ENCODE measurements at regions not wholly inside any gene's neighbourhood (a gene's known extent, or its start where the extent isn't known, plus 50 kb on each side); places are given as distances from the start of the nearest gene placed in this dataset.
A peak's percentile ranks its signal among the peaks of the same experiment; 100 is the strongest.
"Not testable (repeated sequence)": the region's sequence is repeated elsewhere in the genome, so short reads cannot be mapped to it uniquely, and the experiment has no call there.

- DNase-seq: no peak
- Histone ChIP-seq H3K36me3 (replicated peaks; ENCODE audit: control insufficient read depth, insufficient read depth, low read length) (no peaks in the 10 kb centered on the region), H3K4me3 (ENCODE audit: insufficient read depth, low read depth, low read length) (no peak overlapping the region)
Measured at GRCh38 chr9:75197561-75197960, 109.2 kb downstream of the OSTF1 start.

GRCh38 chr9:75198436-75198835, 110.1 kb downstream of the OSTF1 start:
- H3K36me3 ChIP-seq (replicated peaks; ENCODE audit: control insufficient read depth, insufficient read depth, low read length): no peaks in the 10 kb centered on the region
- no peaks in the 10 kb centered on the region for H3K27me3 ChIP-seq (ENCODE audit: control insufficient read depth, insufficient read depth, low read length)
- no peak overlapping the region for H3K4me3 ChIP-seq (ENCODE audit: insufficient read depth, low read depth, low read length)
- peak; percentile 41 for DNase-seq

More at GRCh38 chr9:75197561-75197960, 109.2 kb downstream of the OSTF1 start:
- no peaks in the 10 kb centered on the region for H3K27me3 ChIP-seq (ENCODE audit: control insufficient read depth, insufficient read depth, low read length)

GRCh38 chr9:75200892-75201470, 112.7 kb downstream of the OSTF1 start:
- Histone ChIP-seq H3K36me3 (replicated peaks; ENCODE audit: control insufficient read depth, insufficient read depth, low read length) (no peaks in the 10 kb centered on the region), H3K4me3 (ENCODE audit: insufficient read depth, low read depth, low read length) (no peak overlapping the region), H3K27me3 (ENCODE audit: control insufficient read depth, insufficient read depth, low read length) (no peaks in the 10 kb centered on the region)
- DNase-seq: peak; percentile 46

- Histone ChIP-seq H3K27me3 (ENCODE audit: control insufficient read depth, insufficient read depth, low read length) (no peaks in the 10 kb centered on the region), H3K4me3 (ENCODE audit: insufficient read depth, low read depth, low read length) (no peak overlapping the region), H3K36me3 (replicated peaks; ENCODE audit: control insufficient read depth, insufficient read depth, low read length) (no peaks in the 10 kb centered on the region)
- no peak for DNase-seq
Measured at GRCh38 chr9:75201480-75202209, 113.3 kb downstream of the OSTF1 start.

GRCh38 chr9:75207997-75208396, 119.7 kb downstream of the OSTF1 start:
- DNase-seq; H3K27me3 ChIP-seq (ENCODE audit: control insufficient read depth, insufficient read depth, low read length); H3K4me3 ChIP-seq (ENCODE audit: insufficient read depth, low read depth, low read length); H3K36me3 ChIP-seq (replicated peaks; ENCODE audit: control insufficient read depth, insufficient read depth, low read length): not testable (repeated sequence)

GRCh38 chr9:75210215-75210614, 121.9 kb downstream of the OSTF1 start:
- Histone ChIP-seq H3K4me3 (ENCODE audit: insufficient read depth, low read depth, low read length) (no peak overlapping the region), H3K27me3 (ENCODE audit: control insufficient read depth, insufficient read depth, low read length) (no peaks in the 10 kb centered on the region), H3K36me3 (replicated peaks; ENCODE audit: control insufficient read depth, insufficient read depth, low read length) (no peaks in the 10 kb centered on the region)
- no peak for DNase-seq

GRCh38 chr9:75213765-75214164, 125.5 kb downstream of the OSTF1 start:
- no peak for DNase-seq
- no peaks in the 10 kb centered on the region for H3K36me3 ChIP-seq (replicated peaks; ENCODE audit: control insufficient read depth, insufficient read depth, low read length)
- H3K4me3 ChIP-seq (ENCODE audit: insufficient read depth, low read depth, low read length): no peak overlapping the region
- no peaks in the 10 kb centered on the region for H3K27me3 ChIP-seq (ENCODE audit: control insufficient read depth, insufficient read depth, low read length)

- DNase-seq: no peak
- no peak overlapping the region for H3K4me3 ChIP-seq (ENCODE audit: insufficient read depth, low read depth, low read length)
- H3K36me3 ChIP-seq (replicated peaks; ENCODE audit: control insufficient read depth, insufficient read depth, low read length): no peaks in the 10 kb centered on the region
- H3K27me3 ChIP-seq (ENCODE audit: control insufficient read depth, insufficient read depth, low read length): no peaks in the 10 kb centered on the region
Measured at GRCh38 chr9:75226403-75227139, 138.3 kb downstream of the OSTF1 start.

GRCh38 chr9:75228893-75229292, 140.6 kb downstream of the OSTF1 start:
- DNase-seq: no peak
- Histone ChIP-seq H3K36me3 (replicated peaks; ENCODE audit: control insufficient read depth, insufficient read depth, low read length) (no peaks in the 10 kb centered on the region), H3K4me3 (ENCODE audit: insufficient read depth, low read depth, low read length) (no peak overlapping the region), H3K27me3 (ENCODE audit: control insufficient read depth, insufficient read depth, low read length) (no peaks in the 10 kb centered on the region)

- DNase-seq: no peak
- Histone ChIP-seq H3K36me3 (replicated peaks; ENCODE audit: control insufficient read depth, insufficient read depth, low read length) (no peaks in the 10 kb centered on the region), H3K27me3 (ENCODE audit: control insufficient read depth, insufficient read depth, low read length) (no peaks in the 10 kb centered on the region)
Measured at GRCh38 chr9:75229605-75230332, 141.5 kb downstream of the OSTF1 start.

GRCh38 chr9:75230469-75230868, 142.2 kb downstream of the OSTF1 start:
- no peak for DNase-seq
- H3K27me3 ChIP-seq (ENCODE audit: control insufficient read depth, insufficient read depth, low read length): no peaks in the 10 kb centered on the region
- no peaks in the 10 kb centered on the region for H3K36me3 ChIP-seq (replicated peaks; ENCODE audit: control insufficient read depth, insufficient read depth, low read length)
- no peak overlapping the region for H3K4me3 ChIP-seq (ENCODE audit: insufficient read depth, low read depth, low read length)

More at GRCh38 chr9:75229605-75230332, 141.5 kb downstream of the OSTF1 start:
- no peak overlapping the region for H3K4me3 ChIP-seq (ENCODE audit: insufficient read depth, low read depth, low read length)

GRCh38 chr9:75231167-75231566, 142.9 kb downstream of the OSTF1 start:
- Histone ChIP-seq H3K4me3 (ENCODE audit: insufficient read depth, low read depth, low read length) (no peak overlapping the region), H3K27me3 (ENCODE audit: control insufficient read depth, insufficient read depth, low read length) (no peaks in the 10 kb centered on the region), H3K36me3 (replicated peaks; ENCODE audit: control insufficient read depth, insufficient read depth, low read length) (no peaks in the 10 kb centered on the region)
- no peak for DNase-seq

- Histone ChIP-seq H3K36me3 (replicated peaks; ENCODE audit: control insufficient read depth, insufficient read depth, low read length) (no peaks in the 10 kb centered on the region), H3K4me3 (ENCODE audit: insufficient read depth, low read depth, low read length) (no peak overlapping the region), H3K27me3 (ENCODE audit: control insufficient read depth, insufficient read depth, low read length) (no peaks in the 10 kb centered on the region)
- no peak for DNase-seq
Measured at GRCh38 chr9:75233011-75233410, 144.7 kb downstream of the OSTF1 start.

GRCh38 chr9:75235632-75236031, 147.3 kb downstream of the OSTF1 start:
- Histone ChIP-seq H3K4me3 (ENCODE audit: insufficient read depth, low read depth, low read length) (no peak overlapping the region), H3K36me3 (replicated peaks; ENCODE audit: control insufficient read depth, insufficient read depth, low read length) (no peaks in the 10 kb centered on the region), H3K27me3 (ENCODE audit: control insufficient read depth, insufficient read depth, low read length) (no peaks in the 10 kb centered on the region)
- no peak for DNase-seq

Measured in H7 (cell line).